ENCODE measurements at regions not wholly inside any gene's neighbourhood (a gene's known extent, or its start where the extent isn't known, plus 50 kb on each side); places are given as distances from the start of the nearest gene placed in this dataset.

DNA sequence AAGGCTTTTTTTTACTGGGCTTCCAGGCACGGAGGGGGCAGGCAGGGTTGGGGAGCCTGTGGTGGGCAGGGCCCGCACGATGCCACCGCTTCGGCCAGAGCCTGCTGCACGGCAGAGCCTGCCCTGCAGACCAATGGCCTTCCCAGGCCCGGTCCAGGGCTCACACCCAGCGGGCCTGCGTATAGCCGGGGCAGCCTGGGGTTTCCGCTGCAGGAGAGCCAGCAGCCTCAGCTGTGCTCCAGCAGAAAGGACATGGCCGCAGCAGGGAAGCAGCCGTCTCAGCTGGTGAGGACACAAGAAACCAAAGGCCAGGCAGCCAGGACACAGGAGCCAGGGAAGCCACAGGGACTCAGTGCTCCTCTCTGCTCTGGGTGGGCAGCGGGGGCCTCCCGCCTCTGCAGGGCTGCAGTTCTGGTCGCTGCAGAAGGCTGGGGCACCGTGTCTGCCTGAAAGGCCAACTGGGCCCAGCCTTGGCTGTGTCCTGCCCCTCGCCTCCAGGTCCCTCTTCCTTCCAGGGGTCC is 90.6 kb downstream of the TTLL2 start:
- H3K9me1 ChIP-seq (ENCODE audit: control insufficient read depth, insufficient read depth, low read length), result no peaks in the 10 kb centered on the region
- WGBS (ENCODE audit: insufficient coverage, low coverage, missing lambda C conversion rate), result 0% methylated on average over 18 of the region's 18 CpGs
- FAIRE-seq, result no peak

More for the DNA sequence above, 90.6 kb downstream of the TTLL2 start:
- Histone ChIP-seq H3K27ac (ENCODE audit: extremely low read depth, low read depth, low read length) (no peak overlapping the region), H3K4me3 (no peak overlapping the region), H3K4me1 (replicated peaks in 1 of 2; ENCODE audit: control insufficient read depth in 2 of 2, insufficient read depth in 2 of 2, low read length in 2 of 2) (peaks cover 0 to 6% of the 10 kb centered on the region in 2 experiments; a peak in 1 of 5 replicates), H3K79me2 (ENCODE audit: control insufficient read depth, insufficient read depth, low read length) (no peaks in the 10 kb centered on the region), H2AFZ (ENCODE audit: low read depth, low read length) (no peak overlapping the region), H4K20me1 (replicated peaks; ENCODE audit: control insufficient read depth, insufficient read depth, low read length) (no peaks in the 10 kb centered on the region), H3K9me3 (replicated peaks; ENCODE audit: control insufficient read depth, insufficient read depth, low read depth, low read length) (no peaks in the 10 kb centered on the region), H3K9ac (ENCODE audit: insufficient read depth in 1 of 2, low read depth in 2 of 2, low read length in 2 of 2) (no peak overlapping the region), H3K36me3 (ENCODE audit: control insufficient read depth, insufficient read depth, low read length) (no peaks in the 10 kb centered on the region), H3K4me2 (ENCODE audit: insufficient read depth, low read length) (no peak overlapping the region), H3K27me3 (ENCODE audit: control insufficient read depth in 2 of 2, insufficient read depth in 2 of 2, low read length in 2 of 2) (peaks cover 20 to 49% of the 10 kb centered on the region in 2 experiments)
- ATAC-seq (no peak; the same call in 2 of the 3 replicates), DNase-seq (ENCODE audit: extremely low read depth in 1 of 4, low spot score in 3 of 4) (no peak)
- in situ Hi-C loops (cut with MboI), result no loop called here
- ChIA-PET CTCF (ENCODE audit: low intra/inter-chr PET ratio) (no interaction called here), POLR2A (interaction anchor here (0.6 kb wide), 1 partner anchor 865 kb away, joined by 3 read pairs; no protein-coding TSS in a partner anchor)
- no peak for TF ChIP-seq RBM22 (IDR thresholded peaks at IDR 0.05; ENCODE audit: low read depth, low read length, poor library complexity, severe bottlenecking)
- no peak for TF ChIP-seq NCOA2 (IDR thresholded peaks at IDR 0.05; ENCODE audit: partially characterized antibody in 2 of 2)
- no peak for TF ChIP-seq ZNF133 (CRISPR knock-in tag; IDR thresholded peaks at IDR 0.05)
- TF ChIP-seq ZSCAN32 (CRISPR knock-in tag; IDR thresholded peaks at IDR 0.05), result no peak
- TF ChIP-seq TEAD2 (tag; IDR thresholded peaks at IDR 0.05), result no peak
- TF ChIP-seq, protein P1, sequence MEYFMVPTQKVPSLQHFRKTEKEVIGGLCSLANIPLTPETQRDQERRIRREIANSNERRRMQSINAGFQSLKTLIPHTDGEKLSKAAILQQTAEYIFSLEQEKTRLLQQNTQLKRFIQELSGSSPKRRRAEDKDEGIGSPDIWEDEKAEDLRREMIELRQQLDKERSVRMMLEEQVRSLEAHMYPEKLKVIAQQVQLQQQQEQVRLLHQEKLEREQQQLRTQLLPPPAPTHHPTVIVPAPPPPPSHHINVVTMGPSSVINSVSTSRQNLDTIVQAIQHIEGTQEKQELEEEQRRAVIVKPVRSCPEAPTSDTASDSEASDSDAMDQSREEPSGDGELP (CRISPR knock-in tag; IDR thresholded peaks at IDR 0.05; ENCODE audit: borderline replicate concordance), result no peak
- no TSS peak for BruUV-seq (replicated peaks)
- intact Hi-C loops (cut with micrococcal nuclease), result no loop called here
